IMR-90 (cell line): ENCODE measurements at regions not wholly inside any gene's neighbourhood (a gene's known extent, or its start where the extent isn't known, plus 50 kb on each side); places are given as distances from the start of the nearest gene placed in this dataset.

Experiments used
- ATAC-seq: fragments of 200-7000 bp; cut with Tn5 transposase; 2 replicates; pipeline ENCODE4 v1.9.1; 2020; ENCODE audit warnings: low read depth, mild to moderate bottlenecking, moderate library complexity
- BruUV-seq: library from RNA; stranded (reverse); fragments of 400-500 nt; replicated peaks from 2 replicates; lab custom pipeline; 2021; lab: Mats Ljungman, UMichigan
- CTCF ChIA-PET: fragments of 300-600 bp; formaldehyde crosslinking; extraction: SDS; loops from one replicate; lab custom pipeline; 2021; ENCODE audit warnings: antibody characterized with exemption; lab: Yijun Ruan, JAX
- POLR2A ChIA-PET: fragments of 300-600 bp; sonication (Branson Sonifier 250); formaldehyde crosslinking; loops from one replicate; lab custom pipeline; 2022; ENCODE audit warnings: antibody characterized with exemption; ENCODE audit not compliant: unreplicated experiment; lab: Charles Lee
- DNase-seq: peaks from one replicate; pipeline ENCODE4 v3.0.0; 2013
- H2AFZ ChIP-seq: replicated peaks from 2 replicates; pipeline ENCODE3; 2013; ENCODE audit warnings: low read length, mild to moderate bottlenecking; ENCODE audit not compliant: poor library complexity
- H2AK5ac ChIP-seq: 2 replicates; pipeline ENCODE4 v1.6.1; 2013; ENCODE audit warnings: low read depth, low read length, inconsistent platforms
- H2AK9ac ChIP-seq: replicated peaks from 2 replicates; pipeline ENCODE3; 2013; ENCODE audit warnings: mild to moderate bottlenecking, low read depth, low read length, moderate library complexity; ENCODE audit not compliant: poor library complexity
- H2BK120ac ChIP-seq: 2 replicates; pipeline ENCODE4 v1.6.1; 2013; ENCODE audit warnings: low read depth, low read length, inconsistent platforms
- H2BK15ac ChIP-seq: 3 replicates; pipeline ENCODE4 v1.6.1; 2013; ENCODE audit warnings: low read depth, low read length, inconsistent platforms
- H2BK20ac ChIP-seq: 2 replicates; pipeline ENCODE4 v1.6.1; 2013; ENCODE audit warnings: low read depth, mild to moderate bottlenecking, inconsistent platforms, low read length, moderate library complexity
- H2BK5ac ChIP-seq: 2 replicates; pipeline ENCODE4 v1.6.1; 2013; ENCODE audit warnings: mild to moderate bottlenecking, low read depth, low read length, inconsistent platforms; ENCODE audit not compliant: poor library complexity, severe bottlenecking
- H3K14ac ChIP-seq: replicated peaks from 2 replicates; pipeline ENCODE4 v1.6.1; 2013; ENCODE audit warnings: low read depth, low read length, inconsistent platforms
- H3K18ac ChIP-seq: 2 replicates; pipeline ENCODE4 v1.6.1; 2013; ENCODE audit warnings: low read depth, low read length, control low read depth
- H3K23ac ChIP-seq: 2 replicates; pipeline ENCODE4 v1.6.1; 2013; ENCODE audit warnings: low read depth, low read length, inconsistent platforms
- H3K27ac ChIP-seq: 2 replicates; pipeline ENCODE4 v1.5.1; 2013; ENCODE audit warnings: mild to moderate bottlenecking, control low read depth, low read length; ENCODE audit not compliant: insufficient read depth
- H3K27me3 ChIP-seq: 2 replicates; pipeline ENCODE4 v1.6.1; 2013; ENCODE audit warnings: low read length; ENCODE audit not compliant: control insufficient read depth, insufficient read depth
- H3K36me3 ChIP-seq: 2 replicates; pipeline ENCODE4 v1.6.1; 2013; ENCODE audit warnings: low read length, mixed read lengths; ENCODE audit not compliant: control insufficient read depth, insufficient read depth
- H3K4ac ChIP-seq: 2 replicates; pipeline ENCODE4 v1.6.1; 2013; ENCODE audit warnings: low read depth, low read length, inconsistent platforms
- H3K4me1 ChIP-seq: 2 replicates; pipeline ENCODE4 v1.6.1; 2013; ENCODE audit warnings: low read length, mixed read lengths; ENCODE audit not compliant: control insufficient read depth, insufficient read depth
- H3K4me2 ChIP-seq: 2 replicates; pipeline ENCODE4 v1.6.1; 2013; ENCODE audit warnings: low read depth, mild to moderate bottlenecking, control low read depth, low read length, moderate library complexity
- H3K4me3 ChIP-seq: 2 replicates; pipeline ENCODE4 v1.5.1; 2013; ENCODE audit warnings: low read depth, mild to moderate bottlenecking, control low read depth, low read length, moderate library complexity; ENCODE audit not compliant: insufficient read depth
- H3K56ac ChIP-seq: 2 replicates; pipeline ENCODE4 v1.6.1; 2013; ENCODE audit warnings: low read length, inconsistent platforms; ENCODE audit not compliant: insufficient read depth; ENCODE audit errors: extremely low read depth
- H3K79me1 ChIP-seq, 2 experiments: 2 replicates each; pipeline ENCODE4 v1.6.1; 2013; ENCODE audit warnings: low read length in 2 of 2, inconsistent platforms in 1 of 2, low read depth in 1 of 2
- H3K9ac ChIP-seq: 2 replicates; pipeline ENCODE4 v1.6.1; 2013; ENCODE audit warnings: low read depth, low read length, control low read depth
- H3K9me1 ChIP-seq: 2 replicates; pipeline ENCODE4 v1.6.1; 2013; ENCODE audit warnings: low read length, inconsistent platforms; ENCODE audit not compliant: insufficient read depth
- H3K9me3 ChIP-seq: 2 replicates; pipeline ENCODE4 v1.6.1; 2013; ENCODE audit warnings: low read length; ENCODE audit not compliant: control insufficient read depth, insufficient read depth
- H4K20me1 ChIP-seq: 2 replicates; pipeline ENCODE4 v1.6.1; 2013; ENCODE audit warnings: low read length, inconsistent platforms; ENCODE audit not compliant: insufficient read depth
- H4K5ac ChIP-seq: 2 replicates; pipeline ENCODE4 v1.6.1; 2013; ENCODE audit warnings: mild to moderate bottlenecking, low read depth, low read length, control low read depth
- H4K8ac ChIP-seq, 2 experiments: 2 replicates each; pipeline ENCODE4 v1.6.1; 2013; ENCODE audit warnings: low read depth in 2 of 2, low read length in 2 of 2, control low read depth in 1 of 2, inconsistent platforms in 1 of 2
- H4K91ac ChIP-seq: 2 replicates; pipeline ENCODE4 v1.6.1; 2013; ENCODE audit warnings: low read depth, low read length, inconsistent platforms; ENCODE audit not compliant: insufficient read depth
- MAFK ChIP-seq: IDR thresholded peaks from 2 replicates; pipeline ENCODE4 v1.6.1; 2012; ENCODE audit warnings: low read depth, low read length, improper control_type of control experiment
- MXI1 ChIP-seq: IDR thresholded peaks from 2 replicates; pipeline ENCODE4 v1.6.1; 2012; ENCODE audit warnings: low read depth, mild to moderate bottlenecking, low read length, moderate library complexity, borderline replicate concordance
- WGBS, 2 experiments: methylation state at CpG; one replicate each; pipeline versions ENCODE4 v1.1.5 to v1.1.7; 2013; ENCODE audit warnings: missing lambda C conversion rate in 2 of 2; ENCODE audit not compliant: insufficient read length in 1 of 2; ENCODE audit errors: extremely low coverage in 2 of 2; 5-methylcytosine and 5-hydroxymethylcytosine counted together
- dilution Hi-C: fragments of 300-500 bp; cut with HindIII; formaldehyde crosslinking; loops from one replicate; pipeline ENCODE4 v1.14.3; 2018; ENCODE audit warnings: low sequenced_read_pairs; ENCODE audit not compliant: unreplicated experiment
- in situ Hi-C: fragments of 300-500 bp; cut with MboI; formaldehyde crosslinking; loops from 3 replicates; pipeline ENCODE4 v1.14.3; 2019; ENCODE audit warnings: low sequenced_read_pairs, inconsistent platforms, mixed read lengths
- intact Hi-C: fragments of 100-400 bp; cut with micrococcal nuclease; formaldehyde crosslinking; loops from 2 replicates; pipeline ENCODE4 v1.10.0; 2022

DNA sequence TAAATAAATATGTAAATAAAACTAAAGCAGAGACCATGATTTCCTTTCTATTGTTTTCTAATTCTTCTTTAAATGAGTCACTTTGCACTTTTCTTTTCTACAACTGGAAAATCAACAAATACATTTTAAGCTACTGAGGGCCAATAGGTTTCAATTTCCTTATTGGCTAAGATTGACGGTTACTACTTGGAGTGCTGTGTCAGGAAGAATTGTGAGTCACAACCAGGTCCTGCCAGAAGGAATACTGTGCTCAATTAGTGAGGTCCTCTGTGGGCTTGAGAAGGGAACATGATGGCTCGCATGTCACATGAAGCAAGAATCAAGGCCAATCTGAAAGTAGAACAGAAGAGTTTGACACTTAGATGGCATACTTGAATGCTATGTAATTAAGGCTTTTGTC is 110.8 kb downstream of the HMHB1 start:
- Histone ChIP-seq H4K5ac (peak overlapping the region; percentile 91), H3K36me3 (no peaks in the 10 kb centered on the region), H2AK5ac (peak overlapping the region; percentile 95), H2AFZ (no peak overlapping the region), H3K4me3 (no peak overlapping the region), H3K27me3 (no peaks in the 10 kb centered on the region), H3K4me2 (peak overlapping the region; percentile 52; the same call in 1 of the 2 replicates), H2BK15ac (peak overlapping the region; percentile 29), H3K23ac (peak overlapping the region; percentile 58; the same call in 1 of the 2 replicates), H3K14ac (peak overlapping the region; percentile 75), H2BK5ac (peak overlapping the region; percentile 95), H2BK20ac (peak overlapping the region; percentile 90), H3K56ac (peak overlapping the region; percentile 49; the same call in 1 of the 2 replicates), H3K9me3 (no peaks in the 10 kb centered on the region), H3K4ac (peak overlapping the region; percentile 76), H4K91ac (peak overlapping the region; percentile 89), H3K18ac (peak overlapping the region; percentile 98), H2AK9ac (peak overlapping the region; percentile 55), H3K27ac (peak overlapping the region; percentile 79), H3K9ac (peak overlapping the region; percentile 22; the same call in 1 of the 2 replicates), H4K8ac (peak overlapping the region; percentile 43 to 88), H3K9me1 (no peaks in the 10 kb centered on the region; the same call in 1 of the 2 replicates), H4K20me1 (no peaks in the 10 kb centered on the region), H3K4me1 (peaks cover 12% of the 10 kb centered on the region), H3K79me1 (no peaks in the 10 kb centered on the region), H2BK120ac (peak overlapping the region; percentile 97)
- ChIA-PET POLR2A (interaction anchor here (0.6 kb wide), 2 partner anchors 30 to 590 kb away, joined by 3 read pairs; no protein-coding TSS in a partner anchor), CTCF (interaction anchor here (1.3 kb wide), 1 partner anchor 15 kb away, joined by 4 read pairs; no protein-coding TSS in a partner anchor)
- in situ Hi-C loops (no loop called here), intact Hi-C loops (no loop called here), dilution Hi-C loops (no loop called here)
- peak; percentile 31; the same call in 1 of the 2 replicates for TF ChIP-seq MAFK
- no peak for TF ChIP-seq MXI1
- 0% methylated on average over 1 of the region's 2 CpGs; no CpG with 5 or more reads in 1 of the 2 experiments for WGBS, 2 experiments
- DNase-seq: peak; percentile 65
- ATAC-seq: 0 out of 2 replicates have a peak, but pooled peaks have one; percentile 15
- no TSS peak for BruUV-seq
